A172 (cell line): ENCODE measurements at regions not wholly inside any gene's neighbourhood (a gene's known extent, or its start where the extent isn't known, plus 50 kb on each side); places are given as distances from the start of the nearest gene placed in this dataset.

Experiments used
- DNase-seq: peaks from one replicate; pipeline ENCODE4 v3.0.0-alpha.2; 2015; ENCODE audit warnings: low spot score

- DNase-seq: no peak
Observed at GRCh38 chr9:111985315-111985714, 88.7 kb downstream of the UGCG start.

- DNase-seq: peak; percentile 39
Observed at GRCh38 chr9:111986035-111986556, 89.5 kb downstream of the UGCG start.
